ENCODE measurements at regions not wholly inside any gene's neighbourhood (a gene's known extent, or its start where the extent isn't known, plus 50 kb on each side); places are given as distances from the start of the nearest gene placed in this dataset.
"Not testable (repeated sequence)": the region's sequence is repeated elsewhere in the genome, so short reads cannot be mapped to it uniquely, and the experiment has no call there.

- no peak for DNase-seq
Measured at GRCh38 chr5:13640270-13640669, 304.2 kb downstream of the DNAH5 start.

GRCh38 chr5:13632676-13633075 lies 311.8 kb downstream of the DNAH5 start:
- DNase-seq: no peak

DNA sequence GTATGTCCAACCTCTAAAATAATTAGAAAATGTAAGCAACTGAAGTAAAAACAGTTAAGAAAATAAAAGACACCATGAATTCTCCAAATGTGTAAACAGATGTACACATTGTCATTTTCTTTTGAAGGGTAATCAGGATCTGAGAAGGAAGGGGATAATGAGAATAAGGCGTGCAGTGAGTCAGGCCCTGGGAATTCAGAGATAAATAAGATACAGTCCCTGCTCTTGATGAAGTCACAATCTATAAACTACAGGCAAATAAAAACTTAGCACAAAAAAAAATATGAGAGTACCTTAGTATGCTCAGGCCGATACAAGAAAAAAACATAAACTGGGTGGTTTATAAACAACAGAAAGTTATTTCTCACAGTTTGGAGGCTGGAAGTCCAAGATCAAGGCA lies 315.3 kb downstream of the DNAH5 start:
- no peak for DNase-seq

- no peak for DNase-seq
Measured at GRCh38 chr5:13627673-13628454, 316.6 kb downstream of the DNAH5 start.

- DNase-seq: no peak
Measured at GRCh38 chr5:13625616-13626198, 318.8 kb downstream of the DNAH5 start.

DNA sequence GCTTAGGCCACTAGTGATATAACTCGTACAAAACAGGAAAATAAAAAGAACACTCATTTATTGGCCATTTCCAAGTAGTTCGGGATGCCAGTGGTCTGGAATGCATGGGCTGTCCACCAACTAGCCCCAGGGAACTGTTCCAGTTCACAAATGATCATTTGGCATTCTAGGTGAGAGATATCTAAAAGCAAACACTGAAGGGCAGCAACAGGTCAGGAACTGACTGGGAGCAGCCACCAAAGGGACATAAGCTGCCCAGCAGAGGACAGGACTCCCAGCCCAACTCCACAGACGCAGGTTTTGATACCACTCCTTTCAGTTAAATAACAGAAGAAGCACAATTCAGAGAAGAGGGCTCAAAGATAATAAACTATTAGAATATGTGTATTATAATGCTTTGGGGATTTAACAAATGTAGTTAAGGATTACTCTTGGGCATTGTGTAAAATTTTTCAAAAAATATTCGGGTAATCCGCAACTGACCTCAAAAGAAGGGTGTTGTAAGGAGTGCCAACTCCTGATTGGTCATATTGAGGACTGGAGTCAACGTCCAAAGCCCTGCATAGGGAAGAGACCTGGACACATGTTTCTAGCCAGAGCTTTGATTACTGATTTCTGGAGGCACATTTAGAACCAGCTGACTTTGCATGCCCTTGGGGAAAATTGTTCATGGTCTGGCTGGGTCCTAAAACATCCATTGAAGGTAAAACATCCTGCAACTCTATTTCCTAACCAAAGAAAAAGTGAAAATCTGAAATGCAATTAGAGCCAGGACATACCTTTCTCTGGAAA lies 320.0 kb downstream of the DNAH5 start:
- DNase-seq: no peak

GRCh38 chr5:13613621-13614020 lies 330.9 kb downstream of the DNAH5 start:
- no peak for DNase-seq

- no peak for DNase-seq
Measured at GRCh38 chr5:13611604-13612003, 332.9 kb downstream of the DNAH5 start.

DNA sequence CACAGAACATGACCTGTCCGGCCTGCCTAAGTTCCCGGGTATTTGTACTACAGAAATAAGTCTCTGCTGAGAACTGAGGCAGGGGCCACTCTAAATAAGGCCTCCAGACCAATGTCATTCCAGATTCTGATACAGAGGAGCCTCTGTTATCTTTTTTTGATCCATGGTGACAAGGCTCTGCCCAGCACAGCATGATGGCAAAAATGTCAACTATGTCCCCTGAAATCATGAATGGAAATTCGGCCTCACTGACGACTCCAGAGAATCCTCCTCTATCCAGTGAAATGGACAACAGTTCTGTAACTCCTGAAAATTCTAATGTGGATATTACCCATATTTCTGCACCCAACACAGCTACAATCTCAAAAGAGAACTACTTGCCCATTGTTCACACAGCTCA lies 335.0 kb downstream of the DNAH5 start:
- DNase-seq: no peak

- no peak for DNase-seq
Measured at GRCh38 chr5:13606051-13606450, 338.4 kb downstream of the DNAH5 start.

DNA sequence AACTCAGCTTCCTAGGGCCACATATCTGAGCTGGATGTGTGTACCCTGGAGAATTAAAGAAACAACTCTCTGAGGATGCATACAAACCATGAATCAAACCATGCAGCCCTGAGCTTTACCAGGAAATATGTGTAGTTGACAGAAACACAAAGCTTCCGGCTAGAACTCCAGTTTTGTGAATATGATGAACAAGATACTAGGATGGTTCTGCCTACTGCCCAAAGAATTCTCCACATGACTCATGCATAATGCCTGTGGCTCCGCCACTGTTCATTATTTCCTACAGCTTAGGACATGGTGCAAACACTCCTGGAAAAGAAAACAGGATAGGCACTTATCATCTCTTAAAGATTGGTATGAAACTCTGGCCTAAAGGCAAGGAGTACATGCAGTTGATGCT lies 343.4 kb downstream of the DNAH5 start:
- no peak for DNase-seq

- DNase-seq: no peak
Measured at GRCh38 chr5:13595978-13596377, 348.5 kb downstream of the DNAH5 start.

GRCh38 chr5:13591621-13592020 lies 352.9 kb downstream of the DNAH5 start:
- no peak for DNase-seq

- no peak for DNase-seq
Measured at GRCh38 chr5:13585324-13585723, 359.2 kb downstream of the DNAH5 start.

- no peak for DNase-seq
Measured at GRCh38 chr5:13581914-13582313, 362.6 kb downstream of the DNAH5 start.

DNA sequence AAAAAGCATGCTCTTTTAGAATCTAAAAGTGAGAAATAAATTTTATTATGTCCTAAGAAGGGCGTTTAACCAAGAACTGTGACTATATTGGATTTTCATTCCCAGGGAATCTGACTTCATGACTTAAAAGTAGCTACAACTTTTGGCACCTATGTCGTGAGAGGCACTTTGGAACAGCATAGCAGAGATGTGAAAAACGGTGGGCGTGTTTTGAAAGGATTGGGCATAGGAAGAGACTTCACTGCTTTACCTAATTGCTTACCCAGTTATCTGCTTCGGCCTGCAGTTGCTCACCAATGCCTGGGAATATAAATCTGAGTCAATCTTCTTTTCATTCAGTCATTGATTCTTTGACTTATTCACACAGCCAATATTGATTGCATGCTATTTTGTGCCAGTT lies 363.4 kb downstream of the DNAH5 start:
- no peak for DNase-seq

GRCh38 chr5:13580058-13580457 lies 364.4 kb downstream of the DNAH5 start:
- no peak for DNase-seq

GRCh38 chr5:13579091-13579490 lies 365.4 kb downstream of the DNAH5 start:
- not testable (repeated sequence) for DNase-seq

GRCh38 chr5:13578311-13579039 lies 366.0 kb downstream of the DNAH5 start:
- not testable (repeated sequence) for DNase-seq

DNA sequence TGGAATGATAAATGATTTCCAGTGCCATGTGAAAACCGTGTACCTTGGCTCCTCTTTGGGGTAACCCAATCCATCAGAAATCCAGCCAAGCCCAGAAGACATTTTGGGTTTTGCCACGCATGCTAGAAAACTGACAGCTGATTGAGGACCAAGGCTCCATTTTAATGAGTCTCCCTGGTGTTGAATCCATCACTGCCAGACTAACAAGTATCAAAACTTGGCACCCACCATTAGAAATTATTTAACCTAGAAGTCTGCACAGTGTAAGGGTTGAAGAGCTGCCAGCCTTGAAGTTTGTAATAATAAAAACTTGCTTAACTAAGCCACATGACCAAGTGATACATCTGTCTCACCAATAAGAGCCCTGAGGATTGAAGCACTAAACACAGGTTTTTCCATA lies 369.9 kb downstream of the DNAH5 start:
- no peak for DNase-seq

DNA sequence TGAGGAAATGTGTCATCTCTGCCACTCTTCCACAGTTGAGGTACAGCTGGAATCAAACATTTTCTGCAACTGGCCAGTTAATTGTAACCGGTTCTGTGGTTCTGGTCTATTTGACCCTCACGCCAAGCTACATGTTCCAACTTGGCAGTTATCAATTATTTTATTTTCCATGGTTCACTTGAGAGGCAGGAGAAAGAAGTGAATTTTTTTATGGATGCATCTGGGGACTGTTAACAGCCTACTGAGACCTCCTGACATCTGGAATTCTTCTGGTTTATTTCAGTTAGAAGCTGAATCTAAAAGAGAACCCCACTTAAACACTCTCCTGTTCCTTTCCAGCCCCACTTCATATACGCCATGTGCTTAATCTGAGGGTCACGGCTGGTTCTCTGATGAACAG lies 372.3 kb downstream of the DNAH5 start:
- no peak for DNase-seq

DNA sequence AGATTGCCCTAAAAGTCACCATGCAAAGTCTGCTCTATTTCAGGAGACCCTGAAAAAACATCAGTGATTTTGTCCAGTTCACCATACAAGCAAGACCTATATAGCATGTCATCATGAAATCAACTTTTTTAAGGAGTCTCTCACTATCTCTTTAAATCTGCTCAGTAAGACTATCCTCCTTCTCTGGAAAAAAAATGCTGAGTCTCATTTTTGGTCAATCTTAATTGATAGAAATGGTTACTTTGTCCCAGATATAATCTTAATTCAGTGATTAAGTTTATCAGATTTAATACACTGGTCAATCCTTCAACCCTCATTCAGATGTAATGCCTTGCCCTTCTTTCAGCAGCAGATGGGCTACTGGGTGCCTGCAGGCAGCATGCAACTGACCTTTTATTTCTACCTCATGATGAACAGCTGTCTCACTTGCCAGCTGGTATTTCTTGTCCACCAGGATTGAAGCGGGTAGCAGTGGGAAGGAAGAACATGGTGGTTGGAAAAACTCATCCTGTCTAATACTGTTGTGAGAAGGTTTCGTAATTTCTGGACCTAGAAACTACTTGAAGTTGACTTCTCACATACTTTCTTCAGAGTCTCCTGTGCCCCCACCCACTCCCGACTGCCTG lies 375.3 kb downstream of the DNAH5 start:
- no peak for DNase-seq

DNA sequence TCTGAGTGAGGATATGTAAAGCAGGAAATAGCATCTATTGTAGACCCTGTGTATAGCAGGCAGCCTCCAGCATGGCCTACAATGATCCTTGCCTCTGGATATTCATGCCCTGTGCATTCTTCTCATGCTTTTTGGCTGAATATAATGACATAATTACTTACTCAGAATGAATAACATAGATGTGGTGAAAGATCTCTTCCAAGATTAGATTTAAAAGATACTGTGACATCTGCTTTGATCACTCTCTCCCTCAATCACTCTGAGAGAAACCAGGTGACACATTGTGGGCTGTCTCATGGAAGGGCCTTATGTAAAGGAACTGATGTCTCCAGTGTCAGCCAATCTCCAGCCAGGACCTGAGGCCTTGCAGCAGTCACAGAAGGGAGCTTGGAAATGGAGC lies 376.7 kb downstream of the DNAH5 start:
- DNase-seq: no peak

Measured in activated gamma-delta T cell (primary cell).